Kidney (tissue), 13 donors: ENCODE measurements at regions not wholly inside any gene's neighbourhood (a gene's known extent, or its start where the extent isn't known, plus 50 kb on each side); places are given as distances from the start of the nearest gene placed in this dataset.

Experiments used
- DNase-seq, 5 donors: peaks; one replicate each; pipeline ENCODE4 v3.0.0-alpha.2; 2013 to 2020
- FAIRE-seq: peaks from 2 replicates; lab custom pipeline; 2012; peaks lifted over from hg19 to GRCh38; lab: Jason Lieb, UNC
- H3K27ac ChIP-seq, 2 donors: one replicate each; pipeline ENCODE4 v1.7.0; 2013; ENCODE audit warnings: low read depth in 2 of 2, low read length in 2 of 2, inconsistent platforms in 1 of 2
- H3K27me3 ChIP-seq: one replicate; pipeline ENCODE4 v1.7.1; 2013; ENCODE audit warnings: low read length, inconsistent platforms; ENCODE audit not compliant: control insufficient read depth, insufficient read depth
- H3K36me3 ChIP-seq, 3 donors: one replicate each; pipeline versions ENCODE4 v1.7.0 to v1.7.1; 2013; ENCODE audit warnings: low read length in 3 of 3, control low read depth in 1 of 3, inconsistent platforms in 1 of 3; ENCODE audit not compliant: insufficient read depth in 3 of 3, control insufficient read depth in 2 of 3
- H3K4me1 ChIP-seq, 3 donors: one replicate each; pipeline versions ENCODE4 v1.7.0 to v1.7.1; 2013; ENCODE audit warnings: low read length in 3 of 3, inconsistent platforms in 1 of 3, low read depth in 1 of 3; ENCODE audit not compliant: control insufficient read depth in 2 of 3, insufficient read depth in 2 of 3
- H3K4me3 ChIP-seq, 3 donors: one replicate each; pipeline versions ENCODE4 v1.7.0 to v1.8.1; 2013; ENCODE audit warnings: low read length in 3 of 3, control low read depth in 1 of 3, inconsistent platforms in 1 of 3
- H3K9ac ChIP-seq, 3 donors: one replicate each; pipeline versions ENCODE4 v1.7.0 to v1.7.1; 2013; ENCODE audit warnings: low read length in 3 of 3, control low read depth in 1 of 3, inconsistent platforms in 1 of 3
- H3K9me3 ChIP-seq, 3 donors: one replicate each; pipeline versions ENCODE4 v1.7.0 to v1.7.1; 2013; ENCODE audit warnings: low read length in 3 of 3, control low read depth in 1 of 3, inconsistent platforms in 1 of 3; ENCODE audit not compliant: control insufficient read depth in 2 of 3, insufficient read depth in 1 of 3
- CTCF ChIP-seq: IDR thresholded peaks from 3 replicates; pipeline ENCODE4 v1.5.1; 2012; ENCODE audit warnings: mild to moderate bottlenecking, moderate library complexity, borderline replicate concordance; ENCODE audit not compliant: insufficient read depth; ENCODE audit errors: extremely low read depth
- intact Hi-C: fragments of 100-400 bp; cut with DNase I; formaldehyde crosslinking; loops from one replicate; pipeline ENCODE4 v1.11.1; 2022
- donor health status: control.
- donor health status: control.
- donor health status: control.
- donor health status: control.
- donor health status: control.
- donor health status: DM: yes; HTN: yes; CAD: no.
- donor health status: Normal renal cell carcinoma (clear cell type).

- H3K9me3 ChIP-seq, result no peaks in the 10 kb centered on the region
- H3K27ac ChIP-seq, result no peak overlapping the region
- H3K36me3 ChIP-seq, result no peaks in the 10 kb centered on the region
- no peak for FAIRE-seq
- no peak overlapping the region for H3K9ac ChIP-seq
- TF ChIP-seq CTCF, result no peak
- no peak for DNase-seq
- H3K4me1 ChIP-seq, result no peaks in the 10 kb centered on the region
- intact Hi-C loops, result no loop called here
- H3K27me3 ChIP-seq, result no peaks in the 10 kb centered on the region
- no peak overlapping the region for H3K4me3 ChIP-seq
Observed at GRCh38 chr9:23611869-23612268, 214.2 kb downstream of the ELAVL2 start.

- Histone ChIP-seq H3K4me3 (no peak overlapping the region), H3K36me3 (no peaks in the 10 kb centered on the region), H3K9me3 (no peaks in the 10 kb centered on the region), H3K27ac (no peak overlapping the region), H3K9ac (no peak overlapping the region), H3K27me3 (no peaks in the 10 kb centered on the region), H3K4me1 (no peaks in the 10 kb centered on the region)
- DNase-seq, result no peak
- TF ChIP-seq CTCF, result no peak
- intact Hi-C loops, result no loop called here
- FAIRE-seq, result no peak
Observed at GRCh38 chr9:23615569-23615968, 210.5 kb downstream of the ELAVL2 start.

GRCh38 chr9:23621188-23621587 is 204.9 kb downstream of the ELAVL2 start:
- intact Hi-C loops, result no loop called here
- H3K9ac ChIP-seq, result no peak overlapping the region
- FAIRE-seq, result no peak

More at GRCh38 chr9:23621188-23621587, 204.9 kb downstream of the ELAVL2 start:
- no peaks in the 10 kb centered on the region for H3K4me1 ChIP-seq
- no peak overlapping the region for H3K4me3 ChIP-seq
- no peaks in the 10 kb centered on the region for H3K36me3 ChIP-seq
- DNase-seq, result no peak
- TF ChIP-seq CTCF, result no peak
- H3K27me3 ChIP-seq, result no peaks in the 10 kb centered on the region
- no peak overlapping the region for H3K27ac ChIP-seq
- H3K9me3 ChIP-seq, result no peaks in the 10 kb centered on the region
